ENCODE measurements at regions not wholly inside any gene's neighbourhood (a gene's known extent, or its start where the extent isn't known, plus 50 kb on each side); places are given as distances from the start of the nearest gene placed in this dataset.

DNA sequence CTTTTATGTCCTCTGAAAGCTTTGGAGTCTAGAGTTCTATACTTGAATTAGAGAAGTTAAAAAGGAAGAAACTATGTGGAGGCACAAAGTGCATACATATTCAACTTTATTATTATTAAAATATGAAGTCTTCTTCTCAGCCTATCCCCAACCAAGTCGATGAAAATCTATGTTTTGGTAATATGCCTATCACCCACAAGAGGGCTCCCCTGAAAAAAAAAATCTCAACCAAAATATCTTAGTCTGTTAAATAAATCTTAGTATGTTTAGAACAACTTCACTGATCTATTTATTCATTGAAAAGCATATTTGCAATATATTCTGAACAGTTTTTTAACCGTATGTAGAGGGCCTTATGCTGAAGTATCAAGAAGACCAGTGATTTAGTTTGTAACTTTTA, 804.5 kb downstream of the TDRD15 start:
- H3K36me3 ChIP-seq (ENCODE audit: control insufficient read depth, insufficient read depth, low read length): no peaks in the 10 kb centered on the region
- H3K27ac ChIP-seq (ENCODE audit: low read depth, low read length): no peak overlapping the region
- no peak overlapping the region for H3K9ac ChIP-seq (ENCODE audit: low read depth, low read length)
- 0 out of 2 replicates have a peak, but pooled peaks cover 3% of the 10 kb centered on the region for H3K4me1 ChIP-seq (ENCODE audit: control insufficient read depth, insufficient read depth, low read length)
- H3K9me3 ChIP-seq (ENCODE audit: control insufficient read depth, insufficient read depth, low read length): peaks cover 7% of the 10 kb centered on the region; the same call in 1 of the 2 replicates
- no peaks in the 10 kb centered on the region for H3K27me3 ChIP-seq (ENCODE audit: control insufficient read depth, insufficient read depth, low read length)
- no peak overlapping the region for H3K4me3 ChIP-seq (ENCODE audit: low read depth, low read length)

DNA sequence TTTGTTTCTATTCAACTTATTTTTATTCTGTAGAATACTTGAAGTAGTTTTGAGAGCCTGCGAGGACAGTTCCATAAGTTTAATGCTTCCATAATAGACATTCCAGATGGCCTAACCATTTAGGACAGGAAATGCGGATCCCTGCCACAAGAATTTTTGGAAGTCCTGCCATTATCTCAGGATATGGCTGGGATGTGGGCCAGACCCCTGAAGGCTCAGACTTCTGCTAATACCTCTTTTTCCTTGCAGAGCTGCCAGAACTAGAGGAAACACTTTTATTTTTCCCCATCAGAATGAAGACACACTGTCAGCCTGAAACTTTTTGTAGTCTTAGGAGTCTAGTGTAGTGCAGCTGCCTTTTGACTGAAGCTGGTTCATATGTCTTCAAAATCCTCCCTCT, 806.5 kb downstream of the TDRD15 start:
- Histone ChIP-seq H3K27ac (ENCODE audit: low read depth, low read length) (no peak overlapping the region), H3K36me3 (ENCODE audit: control insufficient read depth, insufficient read depth, low read length) (no peaks in the 10 kb centered on the region), H3K9me3 (ENCODE audit: control insufficient read depth, insufficient read depth, low read length) (peaks cover 7% of the 10 kb centered on the region; the same call in 1 of the 2 replicates), H3K27me3 (ENCODE audit: control insufficient read depth, insufficient read depth, low read length) (no peaks in the 10 kb centered on the region), H3K9ac (ENCODE audit: low read depth, low read length) (no peak overlapping the region), H3K4me1 (ENCODE audit: control insufficient read depth, insufficient read depth, low read length) (0 out of 2 replicates have a peak, but pooled peaks cover 3% of the 10 kb centered on the region), H3K4me3 (ENCODE audit: low read depth, low read length) (no peak overlapping the region)

DNA sequence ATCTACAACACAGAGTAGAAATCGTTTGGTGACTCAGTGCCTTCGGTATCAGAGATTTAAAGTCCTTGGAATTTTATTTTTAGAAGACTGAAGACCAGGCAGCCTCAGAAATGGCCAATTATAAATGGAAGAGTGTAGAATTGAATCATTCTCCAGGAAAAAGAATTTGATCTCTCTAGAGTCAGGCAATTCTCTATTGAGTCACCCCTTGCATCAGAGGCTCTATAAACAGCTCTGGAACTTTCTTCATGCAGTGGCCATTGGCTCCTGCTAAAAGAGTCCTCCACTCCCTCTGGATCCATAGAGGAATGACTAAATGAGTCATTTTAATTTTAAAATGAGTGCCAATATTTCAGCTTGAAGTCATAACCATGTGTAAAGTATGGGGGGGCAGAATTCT, 816.2 kb downstream of the TDRD15 start:
- H3K4me3 ChIP-seq (ENCODE audit: low read depth, low read length): no peak overlapping the region
- no peak overlapping the region for H3K9ac ChIP-seq (ENCODE audit: low read depth, low read length)
- no peaks in the 10 kb centered on the region for H3K36me3 ChIP-seq (ENCODE audit: control insufficient read depth, insufficient read depth, low read length)
- H3K27me3 ChIP-seq (ENCODE audit: control insufficient read depth, insufficient read depth, low read length): no peaks in the 10 kb centered on the region
- no peaks in the 10 kb centered on the region for H3K4me1 ChIP-seq (ENCODE audit: control insufficient read depth, insufficient read depth, low read length)
- H3K27ac ChIP-seq (ENCODE audit: low read depth, low read length): no peak overlapping the region
- no peaks in the 10 kb centered on the region for H3K9me3 ChIP-seq (ENCODE audit: control insufficient read depth, insufficient read depth, low read length)

DNA sequence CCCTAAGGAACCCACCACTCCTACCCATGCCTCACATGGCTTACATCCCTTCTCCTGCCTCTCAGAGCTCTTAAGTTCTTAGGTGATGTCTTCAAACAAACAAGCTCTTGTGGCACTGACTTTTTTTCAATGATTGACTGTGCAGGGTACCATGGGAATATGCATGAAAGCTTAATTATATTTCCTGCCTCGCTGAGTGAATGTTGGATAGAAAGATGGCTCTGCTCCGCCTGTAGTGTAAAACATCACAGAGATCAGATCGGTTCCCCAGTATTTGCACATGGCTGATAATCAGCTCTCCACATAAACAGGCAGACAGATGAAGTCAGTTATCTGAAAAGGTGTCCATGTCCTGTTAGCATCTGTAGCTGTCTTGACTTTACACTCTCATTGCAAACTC, 820.8 kb downstream of the TDRD15 start:
- H3K36me3 ChIP-seq (ENCODE audit: control insufficient read depth, insufficient read depth, low read length): no peaks in the 10 kb centered on the region
- no peaks in the 10 kb centered on the region for H3K9me3 ChIP-seq (ENCODE audit: control insufficient read depth, insufficient read depth, low read length)
- H3K9ac ChIP-seq (ENCODE audit: low read depth, low read length): no peak overlapping the region
- no peaks in the 10 kb centered on the region for H3K4me1 ChIP-seq (ENCODE audit: control insufficient read depth, insufficient read depth, low read length)
- no peak overlapping the region for H3K27ac ChIP-seq (ENCODE audit: low read depth, low read length)
- H3K27me3 ChIP-seq (ENCODE audit: control insufficient read depth, insufficient read depth, low read length): no peaks in the 10 kb centered on the region
- H3K4me3 ChIP-seq (ENCODE audit: low read depth, low read length): no peak overlapping the region

DNA sequence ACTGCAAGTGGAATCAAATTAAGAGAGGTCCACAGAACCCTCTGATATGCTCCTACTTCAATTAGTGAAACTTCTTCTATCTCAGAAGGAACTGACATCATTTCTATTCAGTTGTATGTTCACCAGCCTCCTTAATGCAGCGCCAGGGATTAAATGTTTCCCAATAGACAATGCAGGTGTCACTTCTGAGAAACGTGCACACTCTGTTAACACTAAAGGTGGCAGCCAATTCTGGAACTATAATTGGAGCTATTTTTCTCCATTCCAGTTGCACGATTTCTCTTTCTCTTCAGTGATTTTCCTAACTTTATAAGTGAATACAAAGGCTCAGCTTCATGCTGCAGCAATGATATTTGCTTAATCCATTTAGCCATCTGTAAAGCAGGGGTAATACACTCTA, 821.9 kb downstream of the TDRD15 start:
- no peak overlapping the region for H3K9ac ChIP-seq (ENCODE audit: low read depth, low read length)
- no peaks in the 10 kb centered on the region for H3K36me3 ChIP-seq (ENCODE audit: control insufficient read depth, insufficient read depth, low read length)
- H3K4me1 ChIP-seq (ENCODE audit: control insufficient read depth, insufficient read depth, low read length): no peaks in the 10 kb centered on the region
- H3K27ac ChIP-seq (ENCODE audit: low read depth, low read length): no peak overlapping the region
- H3K9me3 ChIP-seq (ENCODE audit: control insufficient read depth, insufficient read depth, low read length): no peaks in the 10 kb centered on the region
- H3K4me3 ChIP-seq (ENCODE audit: low read depth, low read length): no peak overlapping the region
- H3K27me3 ChIP-seq (ENCODE audit: control insufficient read depth, insufficient read depth, low read length): no peaks in the 10 kb centered on the region

DNA sequence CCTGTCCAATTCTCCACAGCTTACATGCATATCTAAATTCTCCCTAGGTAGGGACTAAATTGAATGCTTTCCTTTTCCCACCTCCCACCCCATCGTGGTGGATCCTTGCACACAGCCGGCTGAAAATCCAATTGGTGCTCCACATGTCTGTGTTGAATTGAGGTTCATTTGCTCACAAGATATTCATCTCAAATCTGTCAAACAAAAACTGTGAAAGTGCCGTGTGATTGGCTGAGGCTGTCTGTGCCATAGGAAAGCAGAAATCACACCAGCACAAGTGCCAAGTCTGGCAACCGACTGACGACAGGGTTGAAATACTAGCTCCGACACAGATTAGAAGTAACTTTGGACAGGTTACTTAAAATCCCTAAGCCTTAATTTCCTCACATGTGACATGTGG, 823.3 kb downstream of the TDRD15 start:
- Histone ChIP-seq H3K4me3 (ENCODE audit: low read depth, low read length) (no peak overlapping the region), H3K9ac (ENCODE audit: low read depth, low read length) (no peak overlapping the region), H3K4me1 (ENCODE audit: control insufficient read depth, insufficient read depth, low read length) (no peaks in the 10 kb centered on the region), H3K36me3 (ENCODE audit: control insufficient read depth, insufficient read depth, low read length) (no peaks in the 10 kb centered on the region), H3K9me3 (ENCODE audit: control insufficient read depth, insufficient read depth, low read length) (no peaks in the 10 kb centered on the region), H3K27ac (ENCODE audit: low read depth, low read length) (no peak overlapping the region), H3K27me3 (ENCODE audit: control insufficient read depth, insufficient read depth, low read length) (no peaks in the 10 kb centered on the region)

DNA sequence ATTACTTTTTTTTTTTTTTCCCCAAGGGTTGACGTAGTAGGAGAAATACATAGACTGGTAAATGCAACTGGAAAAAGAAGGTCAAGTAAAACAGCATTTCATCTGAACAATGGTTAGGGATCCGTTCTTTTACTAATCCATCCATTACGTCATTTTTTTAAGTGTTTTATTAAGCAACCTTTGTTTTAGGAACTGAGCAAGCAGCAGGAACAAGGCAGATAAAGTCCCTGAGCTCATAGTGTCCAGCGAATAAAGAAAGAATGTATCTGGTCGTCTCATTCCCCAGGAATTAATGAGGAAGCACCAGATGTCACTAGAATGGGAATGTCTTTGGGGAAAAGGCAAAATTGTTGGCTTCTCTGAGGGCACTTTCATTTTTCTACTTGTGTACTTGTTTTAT, 842.4 kb downstream of the TDRD15 start:
- no peaks in the 10 kb centered on the region for H3K27me3 ChIP-seq (ENCODE audit: control insufficient read depth, insufficient read depth, low read length)
- H3K4me1 ChIP-seq (ENCODE audit: control insufficient read depth, insufficient read depth, low read length): no peaks in the 10 kb centered on the region
- no peaks in the 10 kb centered on the region for H3K9me3 ChIP-seq (ENCODE audit: control insufficient read depth, insufficient read depth, low read length)

DNA sequence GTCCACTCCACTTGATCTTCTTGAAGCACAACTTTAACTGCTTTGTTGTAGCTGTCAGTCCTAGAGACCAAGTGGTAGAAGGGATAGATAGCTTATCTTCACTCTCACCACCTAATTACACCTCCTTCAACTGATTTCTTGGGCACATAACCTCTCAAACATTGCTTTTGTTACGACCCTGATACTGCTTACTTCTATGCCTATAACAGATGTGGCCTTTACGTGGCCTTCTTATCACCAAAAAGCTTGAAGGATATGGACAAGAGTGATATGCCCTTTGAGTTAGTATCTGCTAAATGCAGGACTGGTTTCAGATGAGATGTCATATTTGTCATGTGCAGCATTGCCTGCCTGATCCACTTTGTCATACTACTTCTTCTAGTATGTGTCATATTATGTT, 847.2 kb downstream of the TDRD15 start:
- H3K27me3 ChIP-seq (ENCODE audit: control insufficient read depth, insufficient read depth, low read length): no peaks in the 10 kb centered on the region
- no peaks in the 10 kb centered on the region for H3K9me3 ChIP-seq (ENCODE audit: control insufficient read depth, insufficient read depth, low read length)

More for the DNA sequence above, 842.4 kb downstream of the TDRD15 start:
- Histone ChIP-seq H3K27ac (ENCODE audit: low read depth, low read length) (no peak overlapping the region), H3K36me3 (ENCODE audit: control insufficient read depth, insufficient read depth, low read length) (no peaks in the 10 kb centered on the region), H3K4me3 (ENCODE audit: low read depth, low read length) (no peak overlapping the region), H3K9ac (ENCODE audit: low read depth, low read length) (no peak overlapping the region)

DNA sequence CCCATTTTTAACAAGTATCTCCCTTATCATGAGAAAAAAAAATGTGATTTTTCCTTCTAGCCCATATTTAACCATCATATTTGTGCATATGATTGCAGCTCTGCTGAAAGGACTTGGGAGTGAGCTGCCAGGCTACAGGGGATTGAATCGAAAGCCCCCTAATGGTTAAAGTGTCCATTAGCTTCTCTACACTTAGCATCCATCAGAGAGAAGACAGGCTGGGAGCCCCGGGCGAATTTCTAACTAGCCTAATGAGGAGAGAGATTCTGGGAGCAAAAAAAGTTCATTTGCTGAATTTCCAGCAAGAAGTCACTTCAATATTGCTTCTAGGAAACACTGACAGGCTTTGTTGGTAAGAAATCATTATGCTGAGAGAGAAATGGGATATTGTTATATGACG, 848.8 kb downstream of the TDRD15 start:
- no peaks in the 10 kb centered on the region for H3K9me3 ChIP-seq (ENCODE audit: control insufficient read depth, insufficient read depth, low read length)

More for the DNA sequence above, 847.2 kb downstream of the TDRD15 start:
- Histone ChIP-seq H3K4me3 (ENCODE audit: low read depth, low read length) (no peak overlapping the region), H3K36me3 (ENCODE audit: control insufficient read depth, insufficient read depth, low read length) (no peaks in the 10 kb centered on the region), H3K9ac (ENCODE audit: low read depth, low read length) (no peak overlapping the region), H3K4me1 (ENCODE audit: control insufficient read depth, insufficient read depth, low read length) (no peaks in the 10 kb centered on the region), H3K27ac (ENCODE audit: low read depth, low read length) (no peak overlapping the region)

DNA sequence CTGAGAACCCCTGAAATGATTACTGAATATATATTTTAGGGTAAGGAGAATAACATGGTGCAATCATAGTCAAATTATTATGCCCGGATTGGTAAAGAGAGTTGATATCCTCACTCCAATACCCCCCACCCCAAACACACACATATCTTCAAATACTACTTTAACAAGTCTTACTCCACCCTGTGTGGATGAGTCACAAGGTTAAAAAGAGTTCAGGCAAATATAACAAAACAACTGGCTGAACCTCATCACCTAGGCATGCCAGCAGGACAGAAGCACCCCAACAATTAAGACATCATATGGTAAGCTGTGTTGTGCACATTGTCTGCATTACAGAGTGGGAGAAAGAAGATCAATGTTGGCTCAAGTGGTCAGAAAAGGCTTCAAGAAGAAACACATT, 857.4 kb downstream of the TDRD15 start:
- H3K27ac ChIP-seq (ENCODE audit: low read depth, low read length): no peak overlapping the region
- H3K4me1 ChIP-seq (ENCODE audit: control insufficient read depth, insufficient read depth, low read length): no peaks in the 10 kb centered on the region
- no peak overlapping the region for H3K9ac ChIP-seq (ENCODE audit: low read depth, low read length)
- H3K27me3 ChIP-seq (ENCODE audit: control insufficient read depth, insufficient read depth, low read length): no peaks in the 10 kb centered on the region
- H3K9me3 ChIP-seq (ENCODE audit: control insufficient read depth, insufficient read depth, low read length): peaks cover 5% of the 10 kb centered on the region; the same call in 1 of the 2 replicates
- no peaks in the 10 kb centered on the region for H3K36me3 ChIP-seq (ENCODE audit: control insufficient read depth, insufficient read depth, low read length)
- no peak overlapping the region for H3K4me3 ChIP-seq (ENCODE audit: low read depth, low read length)

More for the DNA sequence above, 848.8 kb downstream of the TDRD15 start:
- H3K27me3 ChIP-seq (ENCODE audit: control insufficient read depth, insufficient read depth, low read length): no peaks in the 10 kb centered on the region
- no peak overlapping the region for H3K4me3 ChIP-seq (ENCODE audit: low read depth, low read length)
- no peak overlapping the region for H3K27ac ChIP-seq (ENCODE audit: low read depth, low read length)
- no peak overlapping the region for H3K9ac ChIP-seq (ENCODE audit: low read depth, low read length)
- H3K4me1 ChIP-seq (ENCODE audit: control insufficient read depth, insufficient read depth, low read length): no peaks in the 10 kb centered on the region
- no peaks in the 10 kb centered on the region for H3K36me3 ChIP-seq (ENCODE audit: control insufficient read depth, insufficient read depth, low read length)

DNA sequence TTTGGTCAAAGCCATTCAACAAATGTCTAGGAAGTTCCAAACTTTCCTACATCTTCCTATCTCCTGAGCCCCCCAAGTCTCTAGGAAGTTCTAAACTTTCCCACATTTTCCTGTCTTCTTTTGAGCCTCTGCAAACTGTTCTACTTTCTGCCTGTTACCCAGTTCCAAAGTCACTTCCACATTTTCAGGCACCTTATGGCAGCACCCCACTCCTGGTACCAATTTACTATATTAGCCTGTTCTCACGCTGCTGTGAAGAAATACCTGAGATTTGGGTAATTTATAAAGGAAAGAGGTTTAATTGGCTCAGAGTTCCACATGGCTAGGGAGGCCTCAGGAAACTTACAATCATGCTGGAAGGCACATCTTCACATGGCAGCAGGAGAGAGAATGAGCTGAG, 869.2 kb downstream of the TDRD15 start:
- no peak overlapping the region for H3K9ac ChIP-seq (ENCODE audit: low read depth, low read length)
- H3K27ac ChIP-seq (ENCODE audit: low read depth, low read length): no peak overlapping the region
- H3K36me3 ChIP-seq (ENCODE audit: control insufficient read depth, insufficient read depth, low read length): no peaks in the 10 kb centered on the region
- no peaks in the 10 kb centered on the region for H3K27me3 ChIP-seq (ENCODE audit: control insufficient read depth, insufficient read depth, low read length)
- no peaks in the 10 kb centered on the region for H3K4me1 ChIP-seq (ENCODE audit: control insufficient read depth, insufficient read depth, low read length)
- H3K9me3 ChIP-seq (ENCODE audit: control insufficient read depth, insufficient read depth, low read length): peaks cover 31% of the 10 kb centered on the region
- no peak overlapping the region for H3K4me3 ChIP-seq (ENCODE audit: low read depth, low read length)

DNA sequence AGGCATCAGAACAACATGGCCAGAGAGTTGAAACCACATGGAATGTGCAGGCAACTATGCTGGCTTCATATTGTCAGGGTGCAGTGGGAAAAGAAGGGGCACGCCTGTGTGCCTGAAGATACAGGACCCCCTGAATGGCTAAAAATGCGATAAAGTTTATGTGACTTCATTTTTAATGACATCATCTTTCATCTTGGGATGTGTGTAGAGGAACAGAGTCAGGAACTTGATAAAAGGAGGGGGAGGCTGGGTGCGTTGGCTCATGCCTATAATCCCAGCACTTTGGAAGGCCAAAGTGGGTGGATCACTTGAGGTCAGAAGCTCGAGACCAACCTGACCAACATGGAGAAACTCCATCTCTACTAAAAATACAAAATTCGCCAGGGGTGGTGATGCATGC, 872.6 kb downstream of the TDRD15 start:
- H3K36me3 ChIP-seq (ENCODE audit: control insufficient read depth, insufficient read depth, low read length): no peaks in the 10 kb centered on the region
- no peaks in the 10 kb centered on the region for H3K27me3 ChIP-seq (ENCODE audit: control insufficient read depth, insufficient read depth, low read length)
- H3K9ac ChIP-seq (ENCODE audit: low read depth, low read length): no peak overlapping the region
- peaks cover 26% of the 10 kb centered on the region for H3K9me3 ChIP-seq (ENCODE audit: control insufficient read depth, insufficient read depth, low read length)
- H3K4me3 ChIP-seq (ENCODE audit: low read depth, low read length): no peak overlapping the region
- H3K4me1 ChIP-seq (ENCODE audit: control insufficient read depth, insufficient read depth, low read length): no peaks in the 10 kb centered on the region
- no peak overlapping the region for H3K27ac ChIP-seq (ENCODE audit: low read depth, low read length)

Data from HUES48 (cell line).